HUES6 (cell line): ENCODE measurements at regions not wholly inside any gene's neighbourhood (a gene's known extent, or its start where the extent isn't known, plus 50 kb on each side); places are given as distances from the start of the nearest gene placed in this dataset.

ENCODE experiments used
- H3K27ac ChIP-seq: 2 replicates; pipeline ENCODE4 v1.7.0; 2013; ENCODE audit warnings: low read depth, mild to moderate bottlenecking, low read length, inconsistent platforms
- H3K27me3 ChIP-seq: 2 replicates; pipeline ENCODE4 v1.6.1; 2013; ENCODE audit warnings: low read length; ENCODE audit not compliant: control insufficient read depth, insufficient read depth
- H3K36me3 ChIP-seq: 2 replicates; pipeline ENCODE4 v1.6.1; 2013; ENCODE audit warnings: low read length; ENCODE audit not compliant: control insufficient read depth, insufficient read depth
- H3K4me1 ChIP-seq: 2 replicates; pipeline ENCODE4 v1.6.1; 2013; ENCODE audit warnings: low read length; ENCODE audit not compliant: control insufficient read depth, insufficient read depth
- H3K4me3 ChIP-seq: 2 replicates; pipeline ENCODE4 v1.5.1; 2013; ENCODE audit warnings: low read depth, low read length
- H3K9ac ChIP-seq: one replicate; pipeline ENCODE4 v1.6.1; 2013; ENCODE audit warnings: mild to moderate bottlenecking, low read length
- H3K9me3 ChIP-seq: 2 replicates; pipeline ENCODE4 v1.6.1; 2013; ENCODE audit warnings: low read depth, low read length; ENCODE audit not compliant: control insufficient read depth, insufficient read depth

DNA sequence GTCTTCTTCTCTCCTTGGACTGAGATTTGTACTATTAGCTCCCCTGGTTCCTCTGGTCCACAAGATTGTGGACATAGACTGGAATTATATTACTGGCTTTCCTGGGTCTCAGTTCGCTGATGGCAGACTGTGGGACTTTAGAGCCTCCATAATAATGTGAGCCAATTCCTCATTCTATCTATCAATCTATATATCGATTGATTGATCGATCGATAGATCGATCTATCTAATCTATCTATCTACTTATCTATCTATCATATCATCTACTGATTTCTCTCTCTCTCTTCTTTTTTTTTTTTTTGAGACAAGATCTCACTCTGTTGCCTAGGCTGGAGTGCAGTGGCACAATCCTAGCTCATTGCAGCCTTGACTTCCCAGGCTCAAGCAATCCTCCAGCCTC lies 51.5 kb upstream of the DDR1 start:
- Histone ChIP-seq H3K9ac (no peak overlapping the region), H3K9me3 (peaks cover 7% of the 10 kb centered on the region; the same call in 1 of the 2 replicates), H3K27ac (no peak overlapping the region), H3K4me3 (no peak overlapping the region), H3K27me3 (no peaks in the 10 kb centered on the region), H3K36me3 (0 out of 2 replicates have a peak, but pooled peaks cover 1% of the 10 kb centered on the region), H3K4me1 (peaks cover 21% of the 10 kb centered on the region)

DNA sequence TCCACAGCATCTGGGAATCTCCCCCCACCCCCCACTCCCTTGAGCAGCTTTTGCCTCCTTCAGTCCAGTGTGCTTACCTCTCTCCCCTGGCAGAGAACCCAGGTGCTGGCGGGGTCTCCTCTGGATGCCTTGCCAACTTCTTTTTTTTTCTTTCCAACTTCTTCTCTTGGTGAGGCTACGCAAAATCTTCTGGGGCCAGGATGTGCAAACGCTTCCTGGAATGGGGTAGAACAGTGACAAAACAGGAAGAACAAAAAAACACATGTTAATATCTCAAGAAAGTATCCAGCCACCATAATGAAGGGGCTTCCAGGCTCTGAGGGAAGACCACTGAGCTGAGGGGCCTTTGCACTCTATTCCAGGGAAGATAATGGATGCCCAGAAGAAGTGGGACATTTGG lies 53.9 kb upstream of the DDR1 start:
- H3K36me3 ChIP-seq, result no peaks in the 10 kb centered on the region
- H3K27ac ChIP-seq, result no peak overlapping the region
- peaks cover 25% of the 10 kb centered on the region for H3K4me1 ChIP-seq
- no peak overlapping the region for H3K9ac ChIP-seq
- H3K4me3 ChIP-seq, result no peak overlapping the region
- no peaks in the 10 kb centered on the region for H3K9me3 ChIP-seq
- H3K27me3 ChIP-seq, result no peaks in the 10 kb centered on the region

DNA sequence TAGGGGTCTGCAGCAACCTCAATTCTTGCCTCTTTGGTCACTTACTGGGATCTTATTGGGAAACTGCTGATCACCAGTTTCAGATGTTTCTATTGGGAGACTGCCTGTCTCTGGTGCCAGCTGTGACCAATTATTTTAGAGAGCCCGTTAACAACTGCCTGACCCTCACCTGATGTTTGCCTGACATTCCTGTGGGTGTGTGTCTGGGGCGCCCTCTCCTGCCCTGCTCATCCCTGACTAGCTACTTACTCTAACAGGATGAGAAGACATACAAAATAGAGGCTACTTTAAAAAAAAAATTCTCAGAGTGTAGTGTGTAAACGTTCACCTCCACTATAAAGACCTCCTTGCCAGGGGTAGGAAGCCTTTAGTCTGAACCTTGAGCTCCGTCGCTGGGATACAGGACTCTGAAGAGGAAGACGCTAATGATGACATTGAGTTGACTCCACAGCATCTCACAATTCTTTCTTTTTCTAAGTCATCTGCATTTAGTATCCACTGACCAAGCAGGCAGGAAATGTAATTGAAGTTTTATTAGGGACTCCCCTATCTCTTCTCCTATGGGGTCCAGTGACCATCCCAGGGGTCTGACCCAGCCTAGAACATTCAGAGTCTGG lies 54.6 kb upstream of the DDR1 start:
- H3K36me3 ChIP-seq, result no peaks in the 10 kb centered on the region
- no peak overlapping the region for H3K4me3 ChIP-seq
- no peak overlapping the region for H3K9ac ChIP-seq
- H3K9me3 ChIP-seq, result no peaks in the 10 kb centered on the region
- no peaks in the 10 kb centered on the region for H3K27me3 ChIP-seq
- peaks cover 25% of the 10 kb centered on the region for H3K4me1 ChIP-seq
- H3K27ac ChIP-seq, result no peak overlapping the region

DNA sequence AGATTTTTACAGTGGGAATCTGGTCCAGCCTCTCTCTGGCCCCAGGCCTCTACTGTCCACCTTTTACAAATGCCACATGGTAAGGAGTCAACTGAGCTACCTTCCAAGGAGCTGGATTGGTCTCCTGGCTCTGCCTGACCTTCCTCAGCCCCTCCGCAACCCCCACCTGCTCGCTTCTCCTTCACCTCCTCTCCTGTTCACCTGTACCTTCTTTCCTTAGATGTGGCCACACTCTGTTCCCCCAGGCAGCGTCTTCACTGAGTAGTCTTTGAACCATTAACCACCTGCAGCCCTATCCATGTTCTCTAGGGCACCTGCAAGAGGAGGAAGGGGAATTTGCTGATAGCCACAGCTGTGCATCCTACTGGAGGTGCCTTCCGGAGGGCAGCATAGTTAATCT lies 55.3 kb upstream of the DDR1 start:
- Histone ChIP-seq H3K4me1 (peaks cover 25% of the 10 kb centered on the region), H3K9ac (no peak overlapping the region), H3K9me3 (no peaks in the 10 kb centered on the region), H3K36me3 (no peaks in the 10 kb centered on the region), H3K27me3 (no peaks in the 10 kb centered on the region), H3K27ac (no peak overlapping the region), H3K4me3 (no peak overlapping the region)

DNA sequence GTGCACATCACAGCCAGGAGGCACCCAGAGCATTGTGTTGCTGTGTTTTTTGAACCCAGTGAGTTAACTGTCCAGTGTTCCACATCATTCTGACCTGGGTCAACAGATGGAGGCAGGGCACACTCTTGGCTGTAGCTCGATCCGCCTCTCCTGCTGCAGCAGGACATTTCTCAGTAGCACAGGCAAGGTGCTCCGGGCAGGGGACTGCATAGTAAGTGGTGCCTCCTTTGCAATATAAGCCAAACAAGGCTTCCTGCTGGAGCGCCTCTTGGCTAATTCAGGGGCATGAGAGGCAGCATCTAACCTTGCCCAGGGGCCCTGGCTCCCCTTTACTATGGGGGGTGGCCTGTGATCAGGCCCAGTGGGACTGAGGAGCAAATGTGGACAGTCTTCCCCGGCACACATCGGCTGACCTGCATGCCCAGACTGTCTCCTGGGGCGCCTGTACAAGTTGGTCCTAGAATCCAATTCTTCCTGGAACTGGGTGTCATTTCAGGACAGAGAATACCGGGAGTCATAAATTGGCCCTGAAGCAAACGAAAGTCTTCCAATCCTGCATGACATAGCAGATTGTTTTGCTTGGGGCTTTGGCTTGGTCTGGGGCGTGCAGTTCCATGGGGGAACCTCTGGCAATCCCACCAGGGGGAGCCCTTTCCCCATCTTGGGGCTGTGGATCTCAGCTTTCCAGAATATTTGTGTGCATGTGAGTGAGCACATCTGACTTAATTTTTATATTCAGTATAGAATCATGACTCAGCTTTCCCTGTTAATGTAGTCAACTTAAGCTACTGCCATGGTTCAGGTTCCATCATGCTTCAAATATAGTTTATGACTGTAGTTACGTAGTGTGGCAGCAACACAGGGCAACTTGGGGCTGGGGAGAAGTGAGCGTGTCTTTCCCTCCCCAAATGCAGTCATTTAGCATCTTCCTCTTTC lies 56.0 kb upstream of the DDR1 start:
- peak overlapping the region; percentile 42; the same call in 1 of the 2 replicates for H3K27ac ChIP-seq

DNA sequence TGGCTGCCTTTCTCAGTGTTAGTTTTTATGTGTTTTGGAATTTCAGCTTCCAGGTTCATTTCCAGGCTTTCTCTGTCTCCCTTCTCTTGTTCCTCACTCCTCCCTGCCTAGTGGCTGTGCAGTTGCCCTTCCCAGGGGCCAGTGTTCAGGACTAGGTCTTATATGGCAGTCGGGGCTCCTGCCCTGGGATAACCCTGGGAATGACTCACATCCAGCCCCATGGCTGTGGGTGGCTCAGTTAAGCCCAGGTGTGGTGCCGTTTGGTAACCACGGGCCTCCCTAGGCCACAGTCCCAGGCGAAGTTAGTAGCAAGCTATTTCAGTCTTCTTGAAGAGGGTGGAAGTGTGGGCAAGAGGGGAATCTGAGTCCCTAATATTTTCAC lies 57.4 kb upstream of the DDR1 start:
- Histone ChIP-seq H3K27ac (no peak overlapping the region), H3K9me3 (no peaks in the 10 kb centered on the region), H3K9ac (no peak overlapping the region), H3K4me3 (no peak overlapping the region), H3K4me1 (peaks cover 29% of the 10 kb centered on the region), H3K27me3 (no peaks in the 10 kb centered on the region), H3K36me3 (no peaks in the 10 kb centered on the region)

More for the DNA sequence above, 56.0 kb upstream of the DDR1 start:
- Histone ChIP-seq H3K4me1 (peaks cover 25% of the 10 kb centered on the region), H3K36me3 (no peaks in the 10 kb centered on the region), H3K27me3 (no peaks in the 10 kb centered on the region), H3K4me3 (no peak overlapping the region), H3K9ac (peak overlapping the region; percentile 8), H3K9me3 (no peaks in the 10 kb centered on the region)

DNA sequence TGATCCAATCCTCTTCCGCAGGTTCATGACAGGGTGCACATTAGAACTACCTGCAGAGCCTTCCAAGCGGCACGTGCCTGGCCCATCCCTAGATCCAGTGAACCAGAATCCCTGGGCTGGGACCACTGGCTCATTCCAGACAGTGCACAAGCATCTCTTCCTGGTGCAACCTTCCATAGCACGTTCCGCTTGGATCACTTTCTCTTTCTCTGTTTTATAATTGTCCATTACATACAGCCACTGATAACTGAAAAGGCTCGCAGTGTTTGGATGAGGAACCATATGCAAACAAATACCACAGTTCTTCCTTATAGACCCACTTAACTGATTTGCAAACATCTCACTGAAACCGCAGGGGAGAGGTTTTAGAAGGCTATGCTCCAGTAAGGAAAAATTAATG lies 59.6 kb upstream of the DDR1 start:
- peaks cover 32% of the 10 kb centered on the region for H3K4me1 ChIP-seq
- no peaks in the 10 kb centered on the region for H3K27me3 ChIP-seq
- H3K36me3 ChIP-seq, result no peaks in the 10 kb centered on the region
- no peak overlapping the region for H3K9ac ChIP-seq
- H3K4me3 ChIP-seq, result no peak overlapping the region
- no peaks in the 10 kb centered on the region for H3K9me3 ChIP-seq
- H3K27ac ChIP-seq, result no peak overlapping the region

DNA sequence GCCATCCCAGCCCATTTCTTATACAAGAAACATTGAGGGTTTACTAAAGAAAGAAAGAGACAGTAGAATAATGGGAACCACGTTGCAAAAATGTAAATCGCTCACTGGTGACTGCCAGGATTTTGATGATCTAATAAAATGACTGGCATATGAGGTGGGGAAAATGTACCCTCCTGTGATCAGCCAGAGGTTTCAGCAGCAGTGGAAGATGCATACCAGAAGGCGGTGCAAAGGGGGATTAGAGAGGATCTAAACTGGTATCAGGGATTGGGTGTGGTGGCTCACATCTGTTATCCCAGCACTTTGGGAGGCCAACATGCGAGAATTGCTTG lies 60.8 kb upstream of the DDR1 start:
- H3K4me1 ChIP-seq, result peaks cover 27% of the 10 kb centered on the region; the same call in 1 of the 2 replicates
- no peak overlapping the region for H3K9ac ChIP-seq
- no peak overlapping the region for H3K4me3 ChIP-seq
- no peaks in the 10 kb centered on the region for H3K9me3 ChIP-seq
- no peaks in the 10 kb centered on the region for H3K36me3 ChIP-seq
- no peaks in the 10 kb centered on the region for H3K27me3 ChIP-seq
- H3K27ac ChIP-seq, result no peak overlapping the region

DNA sequence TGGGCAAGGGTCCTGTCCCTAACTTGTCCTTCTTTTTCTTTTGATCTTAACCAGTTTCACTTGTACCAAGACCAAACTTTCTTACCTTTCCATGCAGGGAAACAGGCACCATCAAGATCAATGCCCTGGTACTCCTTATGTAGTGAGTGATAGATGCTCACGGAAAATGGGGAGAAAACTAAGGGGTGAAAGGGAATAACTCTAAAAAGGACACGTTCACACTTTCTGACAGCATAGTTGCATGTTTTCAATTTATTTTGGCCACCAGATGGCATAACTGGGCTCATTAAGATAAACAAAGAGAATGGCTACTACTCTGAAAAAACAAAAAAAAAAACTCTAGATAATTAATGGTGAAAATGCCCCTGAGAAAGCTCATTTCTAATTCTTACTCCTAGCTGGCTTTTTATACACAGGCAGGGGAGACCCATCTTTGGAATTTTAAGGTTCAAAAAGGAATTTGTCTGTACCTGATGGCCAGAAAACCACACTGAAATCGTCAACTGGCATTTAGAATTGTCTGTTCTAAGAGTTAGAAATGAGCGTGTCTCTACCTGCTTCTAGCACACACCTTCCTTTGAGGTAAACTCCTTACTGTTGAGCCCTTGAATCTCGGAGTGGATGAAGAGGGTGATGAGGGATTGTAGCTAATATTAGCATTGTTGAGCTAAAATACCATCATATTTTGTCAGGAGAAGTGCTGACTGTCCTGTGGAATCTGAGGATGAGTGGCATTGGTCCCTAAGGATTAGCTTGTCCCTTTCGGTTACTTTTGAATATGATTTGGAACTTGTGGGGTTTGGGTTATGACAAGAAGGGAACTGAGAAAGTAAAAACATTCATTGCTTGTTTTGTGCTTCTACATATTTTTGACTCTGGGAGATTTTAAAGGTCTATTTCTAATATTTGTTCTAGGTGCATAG lies 62.2 kb upstream of the DDR1 start:
- Histone ChIP-seq H3K4me3 (no peak overlapping the region), H3K9me3 (no peaks in the 10 kb centered on the region), H3K9ac (peak overlapping the region; percentile 10), H3K4me1 (peaks cover 22% of the 10 kb centered on the region; the same call in 1 of the 2 replicates), H3K27me3 (no peaks in the 10 kb centered on the region), H3K36me3 (no peaks in the 10 kb centered on the region), H3K27ac (no peak overlapping the region)

DNA sequence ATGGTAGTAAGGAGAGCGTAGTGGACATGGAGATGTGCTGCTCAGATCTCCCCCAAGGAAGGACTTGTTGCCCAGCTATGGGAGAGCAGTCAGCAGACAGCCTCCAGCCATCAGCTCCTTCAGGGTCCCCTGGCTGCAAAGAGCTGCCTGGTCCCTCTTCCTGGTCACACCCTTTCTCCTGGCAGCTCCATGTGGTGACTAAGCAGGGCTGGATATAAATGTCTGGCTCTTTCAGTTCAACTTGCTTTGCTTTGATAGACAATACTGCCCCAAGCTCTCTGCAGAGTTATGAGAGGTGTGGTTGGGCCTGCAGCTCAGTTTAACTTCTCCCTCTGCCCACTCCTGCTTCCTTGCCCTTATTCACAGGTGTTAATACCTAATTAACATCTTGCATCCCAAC lies 64.1 kb upstream of the DDR1 start:
- Histone ChIP-seq H3K9me3 (peaks cover under 1% of the 10 kb centered on the region; the same call in 1 of the 2 replicates), H3K9ac (no peak overlapping the region), H3K4me3 (no peak overlapping the region), H3K4me1 (peaks cover 20% of the 10 kb centered on the region; the same call in 1 of the 2 replicates), H3K27me3 (no peaks in the 10 kb centered on the region), H3K36me3 (no peaks in the 10 kb centered on the region), H3K27ac (no peak overlapping the region)
